ENCODE measurements at regions not wholly inside any gene's neighbourhood (a gene's known extent, or its start where the extent isn't known, plus 50 kb on each side); places are given as distances from the start of the nearest gene placed in this dataset.

DNA sequence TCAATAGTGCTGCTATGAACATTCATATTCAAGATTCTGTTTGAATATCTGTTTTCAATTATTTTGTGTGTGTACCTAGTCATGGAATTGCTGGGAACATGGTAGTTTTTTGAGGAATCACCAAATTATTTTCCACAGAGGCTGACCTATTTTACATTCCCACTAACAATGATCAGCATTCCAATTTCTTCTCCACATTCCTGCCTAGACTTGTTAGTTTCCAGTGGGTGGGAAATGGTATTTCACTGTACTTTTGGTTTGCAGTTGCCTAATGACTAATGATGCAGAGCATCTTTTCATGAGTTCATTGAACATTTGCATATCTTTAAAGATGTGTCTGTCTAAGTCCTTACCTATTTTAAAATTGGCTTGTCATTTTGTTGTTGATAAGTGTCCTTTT, 1182.6 kb upstream of the B3GALT2 start:
- intact Hi-C loops (cut with micrococcal nuclease) (no loop called here), dilution Hi-C loops (cut with MboI; ENCODE audit: extremely low pct_ligation_motif_present, low sequenced_read_pairs) (no loop called here)
- POLR2A ChIA-PET: no interaction called here
- Histone ChIP-seq H3K4me3 (replicated peaks in 1 of 3; ENCODE audit: insufficient read depth in 1 of 3, low read depth in 1 of 3, low read length in 3 of 3) (no peak overlapping the region), H3K27me3 (ENCODE audit: control insufficient read depth in 2 of 2, insufficient read depth in 2 of 2, low read length in 2 of 2) (no peaks in the 10 kb centered on the region), H3K9ac (replicated peaks; ENCODE audit: extremely low read depth, insufficient read depth, low read length) (no peak overlapping the region), H3K9me1 (replicated peaks; ENCODE audit: control insufficient read depth, extremely low read depth, insufficient read depth, low read length) (no peaks in the 10 kb centered on the region), H3K36me3 (ENCODE audit: control insufficient read depth in 2 of 2, extremely low read depth in 1 of 2, insufficient read depth in 2 of 2, low read length in 2 of 2) (no peaks in the 10 kb centered on the region), H2AFZ (ENCODE audit: low read depth, low read length) (no peak overlapping the region), H3K4me1 (ENCODE audit: control insufficient read depth, extremely low read depth, insufficient read depth, low read length) (no peaks in the 10 kb centered on the region), H4K20me1 (replicated peaks; ENCODE audit: control insufficient read depth, extremely low read depth, insufficient read depth, low read length) (no peaks in the 10 kb centered on the region), H3K4me2 (ENCODE audit: insufficient read depth, low read length) (no peak overlapping the region), H3K27ac (ENCODE audit: insufficient read depth, low read depth, low read length) (no peak overlapping the region), H3K79me2 (ENCODE audit: control insufficient read depth, insufficient read depth, low read length) (no peaks in the 10 kb centered on the region), H3K9me3 (replicated peaks; ENCODE audit: control insufficient read depth, insufficient read depth, low read length) (no peaks in the 10 kb centered on the region)
- CTCF ChIA-PET: no interaction called here
- DNase-seq (ENCODE audit: low read depth, low spot score) (no peak), FAIRE-seq (no peak)
- TF ChIP-seq MAX (IDR thresholded peaks at IDR 0.05; ENCODE audit: insufficient read depth, insufficient read length): no peak
- TF ChIP-seq, protein P1, sequence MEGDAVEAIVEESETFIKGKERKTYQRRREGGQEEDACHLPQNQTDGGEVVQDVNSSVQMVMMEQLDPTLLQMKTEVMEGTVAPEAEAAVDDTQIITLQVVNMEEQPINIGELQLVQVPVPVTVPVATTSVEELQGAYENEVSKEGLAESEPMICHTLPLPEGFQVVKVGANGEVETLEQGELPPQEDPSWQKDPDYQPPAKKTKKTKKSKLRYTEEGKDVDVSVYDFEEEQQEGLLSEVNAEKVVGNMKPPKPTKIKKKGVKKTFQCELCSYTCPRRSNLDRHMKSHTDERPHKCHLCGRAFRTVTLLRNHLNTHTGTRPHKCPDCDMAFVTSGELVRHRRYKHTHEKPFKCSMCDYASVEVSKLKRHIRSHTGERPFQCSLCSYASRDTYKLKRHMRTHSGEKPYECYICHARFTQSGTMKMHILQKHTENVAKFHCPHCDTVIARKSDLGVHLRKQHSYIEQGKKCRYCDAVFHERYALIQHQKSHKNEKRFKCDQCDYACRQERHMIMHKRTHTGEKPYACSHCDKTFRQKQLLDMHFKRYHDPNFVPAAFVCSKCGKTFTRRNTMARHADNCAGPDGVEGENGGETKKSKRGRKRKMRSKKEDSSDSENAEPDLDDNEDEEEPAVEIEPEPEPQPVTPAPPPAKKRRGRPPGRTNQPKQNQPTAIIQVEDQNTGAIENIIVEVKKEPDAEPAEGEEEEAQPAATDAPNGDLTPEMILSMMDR (IDR thresholded peaks at IDR 0.05; ENCODE audit: extremely low read depth in 1 of 2, insufficient read depth in 1 of 2, low read depth in 1 of 2, low read length in 2 of 2): no peak
- no peak for TF ChIP-seq GATA2 (IDR thresholded peaks at IDR 0.05; ENCODE audit: insufficient read depth, insufficient read length, low read depth, low read length)
- no peak for TF ChIP-seq POLR2AphosphoS5 (IDR thresholded peaks at IDR 0.05; ENCODE audit: insufficient read depth, low read depth, low read length)
- TF ChIP-seq MYC (IDR thresholded peaks at IDR 0.05; ENCODE audit: low read depth, low read length): no peak
- no peak for TF ChIP-seq JUN (IDR thresholded peaks at IDR 0.05; ENCODE audit: borderline replicate concordance, insufficient read depth, insufficient read length, low read depth)
- no TSS peak for BruUV-seq (replicated peaks)

DNA sequence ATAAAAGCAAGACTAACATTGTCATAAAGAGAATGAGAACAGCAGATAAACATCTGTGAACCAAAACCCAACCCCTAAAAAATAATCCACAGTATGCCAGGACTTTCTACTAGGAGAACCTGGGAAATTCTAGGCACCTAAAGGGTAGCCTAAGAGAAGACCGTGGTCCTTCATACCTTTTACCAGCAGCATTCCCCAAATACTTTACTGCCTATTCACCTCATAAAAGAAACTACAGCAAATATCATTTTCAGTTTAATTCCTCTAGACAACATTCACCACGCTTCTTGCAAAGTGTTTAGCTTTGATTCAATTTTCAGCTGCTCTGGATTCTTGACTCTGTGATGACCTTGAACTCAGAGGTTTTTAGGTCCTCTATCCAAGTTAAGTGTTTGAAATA, 1180.7 kb upstream of the B3GALT2 start:
- BruUV-seq (replicated peaks): no TSS peak
- H3K9ac ChIP-seq (replicated peaks; ENCODE audit: extremely low read depth, insufficient read depth, low read length): no peak overlapping the region
- dilution Hi-C loops (cut with MboI; ENCODE audit: extremely low pct_ligation_motif_present, low sequenced_read_pairs) (no loop called here), intact Hi-C loops (cut with micrococcal nuclease) (no loop called here)
- H4K20me1 ChIP-seq (replicated peaks; ENCODE audit: control insufficient read depth, extremely low read depth, insufficient read depth, low read length): no peaks in the 10 kb centered on the region
- CTCF ChIA-PET: no interaction called here
- TF ChIP-seq, protein P1 (IDR thresholded peaks at IDR 0.05; ENCODE audit: extremely low read depth in 1 of 2, insufficient read depth in 1 of 2, low read depth in 1 of 2, low read length in 2 of 2): no peak
- TF ChIP-seq GATA2 (IDR thresholded peaks at IDR 0.05; ENCODE audit: insufficient read depth, insufficient read length, low read depth, low read length) (no peak), POLR2A (IDR thresholded peaks at IDR 0.05; ENCODE audit: low read depth, low read length) (no peak), EZH2 (IDR thresholded peaks at IDR 0.05; ENCODE audit: borderline replicate concordance, low read depth, low read length, severe bottlenecking) (no peak), JUN (IDR thresholded peaks at IDR 0.05; ENCODE audit: borderline replicate concordance, insufficient read depth, insufficient read length, low read depth) (no peak), POLR2AphosphoS5 (IDR thresholded peaks at IDR 0.05; ENCODE audit: insufficient read depth, low read depth, low read length) (no peak), MAX (IDR thresholded peaks at IDR 0.05; ENCODE audit: insufficient read depth, insufficient read length) (no peak), MYC (IDR thresholded peaks at IDR 0.05; ENCODE audit: low read depth, low read length) (no peak), FOS (IDR thresholded peaks at IDR 0.05; ENCODE audit: borderline replicate concordance, insufficient read depth, low read length) (no peak)
- DNase-seq (ENCODE audit: low read depth, low spot score) (no peak), FAIRE-seq (no peak)
- H3K79me2 ChIP-seq (ENCODE audit: control insufficient read depth, insufficient read depth, low read length): no peaks in the 10 kb centered on the region
- H3K9me3 ChIP-seq (replicated peaks; ENCODE audit: control insufficient read depth, insufficient read depth, low read length): no peaks in the 10 kb centered on the region
- no peaks in the 10 kb centered on the region for H3K4me1 ChIP-seq (ENCODE audit: control insufficient read depth, extremely low read depth, insufficient read depth, low read length)
- H3K36me3 ChIP-seq (ENCODE audit: control insufficient read depth in 2 of 2, extremely low read depth in 1 of 2, insufficient read depth in 2 of 2, low read length in 2 of 2): no peaks in the 10 kb centered on the region
- no peaks in the 10 kb centered on the region for H3K9me1 ChIP-seq (replicated peaks; ENCODE audit: control insufficient read depth, extremely low read depth, insufficient read depth, low read length)
- POLR2A ChIA-PET: no interaction called here
- H2AFZ ChIP-seq (ENCODE audit: low read depth, low read length): no peak overlapping the region
- H3K27me3 ChIP-seq (ENCODE audit: control insufficient read depth in 2 of 2, insufficient read depth in 2 of 2, low read length in 2 of 2): no peaks in the 10 kb centered on the region
- H3K27ac ChIP-seq (ENCODE audit: insufficient read depth, low read depth, low read length): no peak overlapping the region
- no peak overlapping the region for H3K4me3 ChIP-seq (replicated peaks in 1 of 3; ENCODE audit: insufficient read depth in 1 of 3, low read depth in 1 of 3, low read length in 3 of 3)
- H3K4me2 ChIP-seq (ENCODE audit: insufficient read depth, low read length): no peak overlapping the region
